ENCODE measurements at regions not wholly inside any gene's neighbourhood (a gene's known extent, or its start where the extent isn't known, plus 50 kb on each side); places are given as distances from the start of the nearest gene placed in this dataset.

GRCh38 chr9:82369251-82369945, 380.8 kb downstream of the SPATA31D1 start:
- ChIA-PET POLR2A (ENCODE audit: low non-redundant PET) (no interaction called here), CTCF (no interaction called here)
- Histone ChIP-seq H3K27ac (ENCODE audit: low read depth, low read length, poor library complexity, severe bottlenecking) (no peak overlapping the region), H3K4me3 (ENCODE audit: low read depth, low read length, poor library complexity, severe bottlenecking) (no peak overlapping the region), H3K27me3 (replicated peaks; ENCODE audit: insufficient read depth, low read depth, low read length, poor library complexity) (no peaks in the 10 kb centered on the region), H3K36me3 (ENCODE audit: insufficient read depth, low read length, poor library complexity, severe bottlenecking) (no peaks in the 10 kb centered on the region), H3K4me1 (ENCODE audit: insufficient read depth, low read length, poor library complexity, severe bottlenecking) (no peaks in the 10 kb centered on the region), H3K9me3 (ENCODE audit: low read depth, low read length, poor library complexity, severe bottlenecking) (no peaks in the 10 kb centered on the region)
- no TSS peak for BruUV-seq (replicated peaks)
- no peak for DNase-seq (ENCODE audit: low spot score)
- no peak for TF ChIP-seq EZH2 (IDR thresholded peaks at IDR 0.05; ENCODE audit: borderline replicate concordance, low read depth, low read length, poor library complexity, severe bottlenecking)
- TF ChIP-seq, protein P1, sequence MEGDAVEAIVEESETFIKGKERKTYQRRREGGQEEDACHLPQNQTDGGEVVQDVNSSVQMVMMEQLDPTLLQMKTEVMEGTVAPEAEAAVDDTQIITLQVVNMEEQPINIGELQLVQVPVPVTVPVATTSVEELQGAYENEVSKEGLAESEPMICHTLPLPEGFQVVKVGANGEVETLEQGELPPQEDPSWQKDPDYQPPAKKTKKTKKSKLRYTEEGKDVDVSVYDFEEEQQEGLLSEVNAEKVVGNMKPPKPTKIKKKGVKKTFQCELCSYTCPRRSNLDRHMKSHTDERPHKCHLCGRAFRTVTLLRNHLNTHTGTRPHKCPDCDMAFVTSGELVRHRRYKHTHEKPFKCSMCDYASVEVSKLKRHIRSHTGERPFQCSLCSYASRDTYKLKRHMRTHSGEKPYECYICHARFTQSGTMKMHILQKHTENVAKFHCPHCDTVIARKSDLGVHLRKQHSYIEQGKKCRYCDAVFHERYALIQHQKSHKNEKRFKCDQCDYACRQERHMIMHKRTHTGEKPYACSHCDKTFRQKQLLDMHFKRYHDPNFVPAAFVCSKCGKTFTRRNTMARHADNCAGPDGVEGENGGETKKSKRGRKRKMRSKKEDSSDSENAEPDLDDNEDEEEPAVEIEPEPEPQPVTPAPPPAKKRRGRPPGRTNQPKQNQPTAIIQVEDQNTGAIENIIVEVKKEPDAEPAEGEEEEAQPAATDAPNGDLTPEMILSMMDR (conservative IDR thresholded peaks at IDR 0.05; ENCODE audit: low read depth, low read length) = no peak
- intact Hi-C loops (cut with micrococcal nuclease; ENCODE audit: unreplicated experiment) = no loop called here

DNA sequence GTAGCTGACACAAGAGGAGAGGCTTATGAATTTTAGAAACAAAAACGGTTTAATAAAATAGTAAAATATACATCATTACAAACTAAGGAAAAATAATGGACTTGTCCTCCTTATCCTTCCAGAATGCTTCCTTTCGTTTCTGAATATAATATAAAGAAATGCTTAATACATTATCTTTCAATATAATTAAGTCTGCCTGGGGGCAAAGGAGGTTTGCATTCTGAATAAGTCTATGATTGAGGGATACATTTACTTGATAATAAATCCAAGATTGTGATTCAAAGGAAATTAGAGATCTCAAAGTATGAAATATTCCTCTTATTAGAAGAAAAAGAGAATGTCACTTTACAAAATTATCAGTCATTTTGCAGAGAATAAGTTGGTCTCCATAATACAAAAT, 386.5 kb downstream of the SPATA31D1 start:
- TF ChIP-seq, protein P1 (conservative IDR thresholded peaks at IDR 0.05; ENCODE audit: low read depth, low read length) = no peak
- no peak for TF ChIP-seq EZH2 (IDR thresholded peaks at IDR 0.05; ENCODE audit: borderline replicate concordance, low read depth, low read length, poor library complexity, severe bottlenecking)
- no peaks in the 10 kb centered on the region for H3K27me3 ChIP-seq (replicated peaks; ENCODE audit: insufficient read depth, low read depth, low read length, poor library complexity)
- intact Hi-C loops (cut with micrococcal nuclease; ENCODE audit: unreplicated experiment) = no loop called here
- no peaks in the 10 kb centered on the region for H3K9me3 ChIP-seq (ENCODE audit: low read depth, low read length, poor library complexity, severe bottlenecking)
- no peak overlapping the region for H3K27ac ChIP-seq (ENCODE audit: low read depth, low read length, poor library complexity, severe bottlenecking)
- no TSS peak for BruUV-seq (replicated peaks)
- H3K36me3 ChIP-seq (ENCODE audit: insufficient read depth, low read length, poor library complexity, severe bottlenecking) = no peaks in the 10 kb centered on the region
- ChIA-PET CTCF (no interaction called here), POLR2A (ENCODE audit: low non-redundant PET) (no interaction called here)
- no peaks in the 10 kb centered on the region for H3K4me1 ChIP-seq (ENCODE audit: insufficient read depth, low read length, poor library complexity, severe bottlenecking)
- H3K4me3 ChIP-seq (ENCODE audit: low read depth, low read length, poor library complexity, severe bottlenecking) = no peak overlapping the region
- no peak for DNase-seq (ENCODE audit: low spot score)

- H3K9me3 ChIP-seq (ENCODE audit: low read depth, low read length, poor library complexity, severe bottlenecking) = no peaks in the 10 kb centered on the region
- no peak overlapping the region for H3K4me3 ChIP-seq (ENCODE audit: low read depth, low read length, poor library complexity, severe bottlenecking)
- H3K36me3 ChIP-seq (ENCODE audit: insufficient read depth, low read length, poor library complexity, severe bottlenecking) = no peaks in the 10 kb centered on the region
- no peak for TF ChIP-seq EZH2 (IDR thresholded peaks at IDR 0.05; ENCODE audit: borderline replicate concordance, low read depth, low read length, poor library complexity, severe bottlenecking)
- TF ChIP-seq, protein P1 (conservative IDR thresholded peaks at IDR 0.05; ENCODE audit: low read depth, low read length) = no peak
- no peaks in the 10 kb centered on the region for H3K4me1 ChIP-seq (ENCODE audit: insufficient read depth, low read length, poor library complexity, severe bottlenecking)
- DNase-seq (ENCODE audit: low spot score) = no peak
- ChIA-PET CTCF (no interaction called here), POLR2A (ENCODE audit: low non-redundant PET) (no interaction called here)
- H3K27ac ChIP-seq (ENCODE audit: low read depth, low read length, poor library complexity, severe bottlenecking) = no peak overlapping the region
- BruUV-seq (replicated peaks) = no TSS peak
- H3K27me3 ChIP-seq (replicated peaks; ENCODE audit: insufficient read depth, low read depth, low read length, poor library complexity) = no peaks in the 10 kb centered on the region
- intact Hi-C loops (cut with micrococcal nuclease; ENCODE audit: unreplicated experiment) = no loop called here
Observed at GRCh38 chr9:82376677-82377232, 388.2 kb downstream of the SPATA31D1 start.

Measured in A673 (cell line).